ENCODE measurements at regions not wholly inside any gene's neighbourhood (a gene's known extent, or its start where the extent isn't known, plus 50 kb on each side); places are given as distances from the start of the nearest gene placed in this dataset.
A peak's percentile ranks its signal among the peaks of the same experiment; 100 is the strongest.

GRCh38 chr1:38576241-38576640 is 283.3 kb downstream of the RRAGC start:
- Histone ChIP-seq H3K4me1 (ENCODE audit: insufficient read depth, low read length) (no peaks in the 10 kb centered on the region), H4K8ac (replicated peaks; ENCODE audit: insufficient read length, low read depth, low read length) (no peak overlapping the region), H3K23me2 (ENCODE audit: insufficient read length, low read depth, low read length, poor library complexity, severe bottlenecking) (peaks cover 4% of the 10 kb centered on the region), H3K9me3 (ENCODE audit: control insufficient read depth, low read depth, low read length) (no peaks in the 10 kb centered on the region), H3K9ac (ENCODE audit: extremely low read depth, insufficient read length, low read length) (no peak overlapping the region), H4K20me1 (ENCODE audit: control insufficient read depth, insufficient read depth, insufficient read length) (no peaks in the 10 kb centered on the region), H3K14ac (ENCODE audit: insufficient read depth, low read length) (no peak overlapping the region), H3T11ph (ENCODE audit: low read length) (no peak overlapping the region), H2BK120ac (ENCODE audit: low read depth, low read length, poor library complexity, severe bottlenecking) (no peak overlapping the region), H2BK20ac (ENCODE audit: low read depth, low read length, poor library complexity, severe bottlenecking) (no peak overlapping the region), H2BK12ac (ENCODE audit: insufficient read length, low read depth, low read length) (no peak overlapping the region), H3K27me3 (ENCODE audit: insufficient read depth, low read length) (peaks cover 8% of the 10 kb centered on the region; the same call in 1 of the 2 replicates), H2AFZ (ENCODE audit: low read length) (no peak overlapping the region), H2AK5ac (ENCODE audit: insufficient read length, low read length) (no peak overlapping the region), H3K56ac (ENCODE audit: insufficient read length, low read depth, low read length) (no peak overlapping the region), H3K23ac (ENCODE audit: insufficient read length, low read depth, low read length) (no peak overlapping the region), H3K27ac (ENCODE audit: insufficient read length, low read depth, low read length) (no peak overlapping the region), H2BK15ac (ENCODE audit: low read depth, low read length) (no peak overlapping the region), H3K79me2 (ENCODE audit: insufficient read depth, low read length) (no peaks in the 10 kb centered on the region), H4K91ac (ENCODE audit: insufficient read length, low read depth, low read length) (no peak overlapping the region), H4K5ac (ENCODE audit: insufficient read length, low read depth, low read length) (no peak overlapping the region), H3K18ac (ENCODE audit: insufficient read length, low read depth, low read length) (no peak overlapping the region), H3K4ac (ENCODE audit: low read depth, low read length) (no peak overlapping the region), H3K4me2 (ENCODE audit: insufficient read depth, insufficient read length, low read length) (no peak overlapping the region), H2BK5ac (ENCODE audit: insufficient read length, low read length) (no peak overlapping the region), H3K79me1 (ENCODE audit: insufficient read depth, low read depth, low read length, poor library complexity, severe bottlenecking) (no peaks in the 10 kb centered on the region)
- Mint-ChIP-seq H3K4me3 (no peak overlapping the region), H3K27ac (no peak overlapping the region), H3K4me1 (peaks cover 20 to 22% of the 10 kb centered on the region in 2 experiments), H3K27me3 (ENCODE audit: low read depth) (peaks cover 60% of the 10 kb centered on the region), H3K36me3 (ENCODE audit: insufficient read depth in 1 of 3, low read depth in 3 of 3) (no peaks in the 10 kb centered on the region), H3K9me3 (no peaks in the 10 kb centered on the region; a peak in 1 of 5 replicates)
- DNase-seq: peak; percentile 45
- WGBS (ENCODE audit: extremely low coverage, insufficient read length, low lambda C conversion rate): no CpG with 5 or more reads among the region's 6 CpGs
- TF ChIP-seq CTCF (conservative IDR thresholded peaks at IDR 0.05): no peak

All from H9 (cell line).